NCI-H1694 treated with DMSO at 0.1 percent for 48 hours (cell line): ENCODE measurements at regions not wholly inside any gene's neighbourhood (a gene's known extent, or its start where the extent isn't known, plus 50 kb on each side); places are given as distances from the start of the nearest gene placed in this dataset.
"Not testable (repeated sequence)": the region's sequence is repeated elsewhere in the genome, so short reads cannot be mapped to it uniquely, and the experiment has no call there.

Source experiments
- DNase-seq: peaks from one replicate; lab custom pipeline; 2025; lab: John Stamatoyannopoulos, UW

- DNase-seq = no peak
Observed at GRCh38 chr2:142827170-142827569, 50.3 kb upstream of the KYNU start.

- no peak for DNase-seq
Observed at GRCh38 chr2:142825861-142826260, 51.6 kb upstream of the KYNU start.

GRCh38 chr2:142824756-142825155, 52.7 kb upstream of the KYNU start:
- DNase-seq = no peak

GRCh38 chr2:142822190-142822589, 55.3 kb upstream of the KYNU start:
- no peak for DNase-seq

GRCh38 chr2:142819411-142819810, 58.1 kb upstream of the KYNU start:
- DNase-seq = no peak

GRCh38 chr2:142815375-142815774, 62.1 kb upstream of the KYNU start:
- no peak for DNase-seq

- no peak for DNase-seq
Observed at GRCh38 chr2:142813830-142814829, 63.3 kb upstream of the KYNU start.

- not testable (repeated sequence) for DNase-seq
Observed at GRCh38 chr2:142811644-142812043, 65.8 kb upstream of the KYNU start.

- DNase-seq = no peak
Observed at GRCh38 chr2:142805244-142805643, 72.2 kb upstream of the KYNU start.

- no peak for DNase-seq
Observed at GRCh38 chr2:142803158-142803557, 74.3 kb upstream of the KYNU start.

GRCh38 chr2:142796588-142796987, 80.9 kb upstream of the KYNU start:
- no peak for DNase-seq

- DNase-seq = no peak
Observed at GRCh38 chr2:142796161-142796560, 81.3 kb upstream of the KYNU start.

GRCh38 chr2:142794850-142795249, 82.6 kb upstream of the KYNU start:
- no peak for DNase-seq

- DNase-seq = not testable (repeated sequence)
Observed at GRCh38 chr2:142792328-142792727, 85.1 kb upstream of the KYNU start.

GRCh38 chr2:142791335-142791734, 86.1 kb upstream of the KYNU start:
- DNase-seq = no peak

GRCh38 chr2:142786918-142787702, 90.4 kb upstream of the KYNU start:
- DNase-seq = no peak

- DNase-seq = no peak
Observed at GRCh38 chr2:142782942-142783443, 94.5 kb upstream of the KYNU start.

GRCh38 chr2:142781146-142781545, 96.3 kb upstream of the KYNU start:
- DNase-seq = no peak

- DNase-seq = no peak
Observed at GRCh38 chr2:142778289-142778688, 99.2 kb upstream of the KYNU start.

GRCh38 chr2:142777742-142778141, 99.7 kb upstream of the KYNU start:
- no peak for DNase-seq

GRCh38 chr2:142769761-142770160, 107.7 kb upstream of the KYNU start:
- no peak for DNase-seq

GRCh38 chr2:142767847-142768246, 109.6 kb upstream of the KYNU start:
- DNase-seq = no peak

- DNase-seq = no peak
Observed at GRCh38 chr2:142758973-142759372, 118.5 kb upstream of the KYNU start.
